ENCODE measurements at regions not wholly inside any gene's neighbourhood (a gene's known extent, or its start where the extent isn't known, plus 50 kb on each side); places are given as distances from the start of the nearest gene placed in this dataset.

- WGBS, 4 donors, result 94 to 97% (median 96%) methylated on average over 17 of the region's 17 CpGs
- DNase-seq, result no peak
- no peak for TF ChIP-seq CTCF (IDR thresholded peaks at IDR 0.05)
- TF ChIP-seq POLR2A (IDR thresholded peaks at IDR 0.05), result no peak
Measured at GRCh38 chr6:155974359-155974758, 518.7 kb upstream of the NOX3 start.

GRCh38 chr6:155970876-155971708 lies 515.5 kb upstream of the NOX3 start:
- H3K4me1 ChIP-seq, result peaks cover 0 to 3% (median 0%) of the 10 kb centered on the region in 12 donors
- no peak overlapping the region for H3K4me3 ChIP-seq
- no peaks in the 10 kb centered on the region for H3K9me3 ChIP-seq
- H3K27me3 ChIP-seq, result no peaks in the 10 kb centered on the region
- no peaks in the 10 kb centered on the region for H3K36me3 ChIP-seq
- no peak overlapping the region for H3K27ac ChIP-seq
- TF ChIP-seq POLR2A (IDR thresholded peaks at IDR 0.05) (no peak), CTCF (IDR thresholded peaks at IDR 0.05) (no peak)
- ATAC-seq (no peak), DNase-seq (no peak)
- WGBS, 4 donors, result 54 to 73% (median 65%) methylated on average over 7 of the region's 7 CpGs
- intact Hi-C loops (cut with DNase I), result no loop called here

More at GRCh38 chr6:155974359-155974758, 518.7 kb upstream of the NOX3 start:
- no peak for ATAC-seq
- Histone ChIP-seq H3K4me1 (peaks cover 0 to 4% (median 0%) of the 10 kb centered on the region in 12 donors), H3K27me3 (no peaks in the 10 kb centered on the region), H3K9me3 (no peaks in the 10 kb centered on the region), H3K4me3 (no peak overlapping the region), H3K36me3 (no peaks in the 10 kb centered on the region), H3K27ac (no peak overlapping the region)
- intact Hi-C loops (cut with DNase I), result no loop called here

GRCh38 chr6:155970472-155970871 lies 514.8 kb upstream of the NOX3 start:
- Histone ChIP-seq H3K4me1 (peaks cover 0 to 3% (median 0%) of the 10 kb centered on the region in 12 donors), H3K27me3 (no peaks in the 10 kb centered on the region), H3K4me3 (no peak overlapping the region), H3K27ac (no peak overlapping the region), H3K36me3 (no peaks in the 10 kb centered on the region), H3K9me3 (no peaks in the 10 kb centered on the region)
- intact Hi-C loops (cut with DNase I), result no loop called here
- no peak for TF ChIP-seq CTCF (IDR thresholded peaks at IDR 0.05)
- no peak for TF ChIP-seq POLR2A (IDR thresholded peaks at IDR 0.05)
- DNase-seq, result no peak
- ATAC-seq, result no peak

GRCh38 chr6:155968921-155969320 lies 513.3 kb upstream of the NOX3 start:
- Histone ChIP-seq H3K27me3 (no peaks in the 10 kb centered on the region), H3K27ac (no peak overlapping the region), H3K4me3 (no peak overlapping the region), H3K36me3 (no peaks in the 10 kb centered on the region), H3K9me3 (peaks cover 0 to 2% (median 0%) of the 10 kb centered on the region in 12 donors), H3K4me1 (peaks cover 0 to 3% (median 0%) of the 10 kb centered on the region in 12 donors)
- intact Hi-C loops (cut with DNase I), result no loop called here
- ATAC-seq (no peak), DNase-seq (no peak)
- TF ChIP-seq CTCF (IDR thresholded peaks at IDR 0.05) (no peak), POLR2A (IDR thresholded peaks at IDR 0.05) (no peak)
- 85 to 96% (median 95%) methylated on average over 1 of the region's 1 CpG for WGBS, 4 donors
